Limb (tissue), 2 donors: ENCODE measurements at regions not wholly inside any gene's neighbourhood (a gene's known extent, or its start where the extent isn't known, plus 50 kb on each side); places are given as distances from the start of the nearest gene placed in this dataset.
A peak's percentile ranks its signal among the peaks of the same experiment; 100 is the strongest.
"Not testable (repeated sequence)": the region's sequence is repeated elsewhere in the genome, so short reads cannot be mapped to it uniquely, and the experiment has no call there.

Experiments used
- DNase-seq, 2 donors: peaks; one replicate each; pipeline ENCODE4 v3.0.0-alpha.2; 2016; ENCODE audit errors: extremely low spot score in 2 of 2

DNA sequence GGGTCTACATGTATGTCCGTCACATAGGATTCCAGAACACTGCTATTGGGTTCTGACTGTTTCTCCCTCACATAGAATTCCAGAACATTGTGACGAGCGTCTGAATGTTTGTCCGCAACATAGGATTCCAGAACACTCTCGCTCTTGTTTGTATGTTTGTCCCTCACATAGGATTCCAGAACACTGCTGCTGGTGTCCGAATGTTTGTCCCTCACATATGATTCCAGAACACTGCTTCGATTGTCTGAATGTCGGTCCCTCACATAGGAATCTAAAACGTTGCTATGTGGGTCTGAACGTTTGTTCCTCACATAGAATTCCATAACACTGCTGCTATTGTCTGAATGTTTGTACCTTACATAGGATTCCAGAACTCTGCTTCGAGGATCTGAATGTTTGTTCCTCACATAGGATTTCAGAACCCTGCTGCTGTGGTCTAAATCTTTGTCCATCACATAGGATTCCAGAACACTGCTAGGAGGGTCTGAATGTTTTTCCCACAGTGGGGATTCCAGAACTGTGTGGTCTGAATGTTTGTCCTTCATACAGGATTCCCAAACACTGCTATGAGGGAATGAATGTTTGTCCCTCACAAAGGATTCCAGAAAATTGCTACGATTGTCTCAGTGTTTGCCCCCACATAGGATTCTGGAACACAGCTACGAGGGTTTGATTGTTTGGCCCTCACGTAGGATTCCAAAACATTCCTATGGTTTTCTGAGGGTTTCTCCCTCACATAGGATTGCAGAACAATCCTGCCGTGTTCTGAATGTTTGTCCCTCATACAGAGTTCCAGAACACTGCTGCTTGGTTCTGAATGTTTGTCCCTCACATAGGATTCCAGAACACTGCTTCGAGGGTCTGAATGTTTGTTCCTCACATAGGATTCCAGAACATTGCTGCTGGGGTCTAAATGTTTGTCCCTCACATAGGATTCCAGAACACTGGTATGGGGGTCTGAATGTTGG, 220.5 kb downstream of the FOXD4L6 start:
- DNase-seq, result peak in 1 of 2 donors; percentile 7

GRCh38 chr9:40906879-40907278, 221.6 kb downstream of the FOXD4L6 start:
- peak in 1 of 2 donors; percentile 7 for DNase-seq

DNA sequence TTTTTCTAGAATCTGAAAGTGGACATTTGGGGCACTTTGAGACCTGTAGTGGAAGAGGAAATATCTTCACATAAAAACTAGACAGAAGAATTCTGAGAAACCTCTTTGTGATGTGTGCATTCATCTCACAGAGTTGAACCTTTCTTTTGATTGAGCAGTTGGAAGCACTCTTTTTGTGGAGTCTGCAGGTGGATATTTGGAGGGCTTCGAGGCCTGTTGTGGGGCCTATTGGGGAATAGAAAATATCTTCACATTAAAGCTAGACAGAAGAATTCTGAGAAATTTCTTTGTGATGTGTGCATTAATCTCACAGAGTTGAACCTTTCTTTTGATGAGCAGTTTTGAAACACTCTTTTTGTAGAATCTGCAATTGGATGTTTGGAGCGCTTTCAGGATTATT, 236.2 kb downstream of the FOXD4L6 start:
- not testable (repeated sequence) for DNase-seq

DNA sequence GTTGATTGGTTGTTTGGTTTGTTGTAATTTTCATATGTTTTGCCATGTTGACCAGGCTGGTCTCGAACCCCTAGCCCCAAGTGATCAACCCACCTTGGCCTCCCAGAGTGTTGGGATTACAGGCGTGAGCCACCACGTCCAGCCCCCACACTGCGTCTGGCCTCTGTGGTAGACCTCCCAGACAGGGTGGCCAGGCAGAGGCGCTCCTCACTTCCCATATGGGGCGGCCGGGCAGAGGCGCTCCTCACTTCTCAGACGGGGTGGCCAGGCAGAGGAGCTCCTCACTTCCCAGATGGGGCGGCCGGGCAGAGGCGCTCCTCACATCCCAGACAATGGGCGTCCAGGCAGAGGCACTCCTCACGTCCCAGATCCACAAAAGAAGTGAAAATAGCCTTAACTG, 242.6 kb downstream of the FOXD4L6 start:
- not testable (repeated sequence) for DNase-seq

DNA sequence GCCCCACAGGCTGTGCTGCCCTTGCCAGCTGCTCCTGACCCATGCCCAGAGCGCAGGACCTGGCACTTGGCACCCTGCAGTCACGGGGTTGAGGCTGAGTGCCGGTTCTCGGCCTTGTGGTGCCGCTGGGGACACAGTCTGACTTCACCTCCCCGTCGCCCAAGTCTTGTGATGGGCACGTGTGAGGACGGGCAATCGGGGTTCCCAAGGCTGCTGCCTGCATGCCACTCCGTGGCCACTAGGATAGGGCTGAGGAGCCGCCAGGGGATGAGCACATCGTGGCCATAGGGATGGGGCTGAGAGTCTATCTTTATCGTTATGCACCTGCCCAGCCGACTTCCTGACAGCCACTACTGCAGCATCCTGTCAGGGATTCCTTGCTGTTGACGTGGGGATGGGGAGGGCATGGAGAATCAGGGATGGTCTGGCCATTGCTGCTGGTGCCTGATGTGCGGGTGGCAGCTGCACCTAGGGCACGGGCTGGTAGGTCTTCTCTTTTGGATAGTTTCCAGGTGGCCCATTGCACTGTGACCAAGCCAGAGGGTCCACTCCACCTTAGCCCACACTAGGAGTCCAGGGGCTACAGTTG, 243.5 kb downstream of the FOXD4L6 start:
- peak in 1 of 2 donors; percentile 18 for DNase-seq

DNA sequence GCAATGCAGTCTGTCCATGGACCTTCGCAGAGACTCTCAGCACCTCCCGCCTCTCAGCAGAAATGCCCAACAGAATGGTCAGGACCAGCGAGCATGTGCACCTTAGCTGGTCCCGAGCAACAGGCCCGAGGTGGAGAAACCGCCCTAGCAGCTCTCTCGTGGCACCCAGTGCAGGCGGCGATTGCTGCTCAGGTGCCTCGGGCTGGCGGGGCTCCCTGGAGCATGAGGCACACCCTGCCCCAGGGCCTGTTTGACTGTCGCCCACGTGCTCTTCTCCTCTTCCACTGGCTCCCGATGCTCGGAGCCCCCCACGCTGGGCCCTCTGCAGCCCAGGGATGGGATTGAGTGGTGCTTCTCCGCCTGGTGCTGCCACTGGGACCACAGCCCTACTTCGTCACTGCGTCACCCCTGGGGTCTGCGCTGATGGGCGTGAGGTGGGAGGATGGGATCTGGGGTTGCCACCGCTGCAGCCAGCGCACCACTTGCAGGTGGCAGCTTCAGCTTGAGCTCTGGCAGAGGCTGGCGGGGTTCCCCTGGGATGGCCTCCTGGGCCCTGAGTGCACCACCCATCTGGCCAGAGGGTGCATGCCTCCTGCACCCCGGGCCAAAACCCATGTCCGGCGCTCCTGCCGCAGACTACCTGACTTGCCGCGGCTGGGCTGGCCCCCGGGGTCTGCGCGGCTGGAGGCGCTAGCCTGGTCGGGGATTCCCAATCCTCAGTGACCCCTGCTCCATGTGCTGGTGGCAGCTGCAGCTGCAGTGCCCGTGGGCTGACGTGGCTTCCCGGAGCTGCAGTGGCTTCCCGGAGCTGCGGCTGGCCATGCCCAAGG, 244.2 kb downstream of the FOXD4L6 start:
- DNase-seq, result peak in 1 of 2 donors; percentile 26

- not testable (repeated sequence) for DNase-seq
Measured at GRCh38 chr9:40883423-40884071, 244.9 kb downstream of the FOXD4L6 start.

GRCh38 chr9:40873753-40874295, 254.7 kb downstream of the FOXD4L6 start:
- not testable (repeated sequence) for DNase-seq

- DNase-seq, result not testable (repeated sequence)
Measured at GRCh38 chr9:40868437-40868836, 260.0 kb downstream of the FOXD4L6 start.
